GM23338 (cell line): ENCODE measurements at regions not wholly inside any gene's neighbourhood (a gene's known extent, or its start where the extent isn't known, plus 50 kb on each side); places are given as distances from the start of the nearest gene placed in this dataset.

Experiments
- ATAC-seq: fragments of 200-7000 bp; cut with Tn5 transposase; 3 replicates; pipeline ENCODE4 v1.9.1; 2020
- DNase-seq: peaks from one replicate; pipeline ENCODE4 v3.0.0-alpha.2; 2015; ENCODE audit warnings: low spot score
- H2AFZ ChIP-seq: fragments of 200-600 bp; sonication (generic); 2 replicates; pipeline ENCODE4 v1.8.0; 2016; ENCODE audit warnings: antibody characterized with exemption, mild to moderate bottlenecking, moderate library complexity
- H3F3A ChIP-seq: fragments of 200-600 bp; sonication (generic); replicated peaks from 2 replicates; pipeline ENCODE4 v1.8.0; 2017; ENCODE audit warnings: antibody characterized with exemption, mixed run types, low read depth
- H3K27ac ChIP-seq: fragments of 200-600 bp; sonication (generic); 2 replicates; pipeline ENCODE4 v1.6.1; 2016; ENCODE audit warnings: low read depth
- H3K27me3 ChIP-seq: fragments of 200-600 bp; sonication (generic); 2 replicates; pipeline ENCODE4 v1.8.0; 2016; ENCODE audit warnings: mild to moderate bottlenecking, mixed run types, moderate library complexity; ENCODE audit not compliant: insufficient read depth
- H3K36me3 ChIP-seq: fragments of 200-600 bp; sonication (generic); 2 replicates; pipeline ENCODE4 v1.8.0; 2016; ENCODE audit warnings: mild to moderate bottlenecking; ENCODE audit not compliant: insufficient read depth
- H3K4me1 ChIP-seq: fragments of 200-600 bp; sonication (generic); 2 replicates; pipeline ENCODE4 v1.8.0; 2016; ENCODE audit warnings: mild to moderate bottlenecking, moderate library complexity; ENCODE audit not compliant: insufficient read depth
- H3K4me2 ChIP-seq: fragments of 200-600 bp; sonication (generic); 2 replicates; pipeline ENCODE4 v1.7.1; 2017; ENCODE audit warnings: mixed run types
- H3K4me3 ChIP-seq: fragments of 200-600 bp; sonication (generic); 2 replicates; pipeline ENCODE4 v1.6.1; 2016; ENCODE audit warnings: mixed run types
- H3K79me2 ChIP-seq: fragments of 200-600 bp; sonication (generic); replicated peaks from 2 replicates; pipeline ENCODE4 v1.8.0; 2017; ENCODE audit warnings: mild to moderate bottlenecking; ENCODE audit not compliant: insufficient read depth
- H3K9me2 ChIP-seq: fragments of 200-600 bp; sonication (generic); 2 replicates; pipeline ENCODE4 v1.8.0; 2017; ENCODE audit not compliant: insufficient read depth
- H4K20me1 ChIP-seq: fragments of 200-600 bp; sonication (generic); replicated peaks from 2 replicates; pipeline ENCODE4 v1.8.0; 2017; ENCODE audit warnings: mild to moderate bottlenecking; ENCODE audit not compliant: insufficient read depth
- H3K27ac Mint-ChIP-seq: 2 replicates; pipeline ENCODE4 v1.8.0; 2020; ENCODE audit warnings: inconsistent platforms, mild to moderate bottlenecking, moderate library complexity, mixed read lengths
- H3K27me3 Mint-ChIP-seq: 3 replicates; pipeline ENCODE4 v1.8.0; 2022; ENCODE audit warnings: low read depth, mild to moderate bottlenecking, moderate library complexity, mixed read lengths, inconsistent platforms; ENCODE audit not compliant: insufficient read depth, poor library complexity
- H3K36me3 Mint-ChIP-seq: 3 replicates; pipeline ENCODE4 v1.8.0; 2021; ENCODE audit warnings: low read depth, mild to moderate bottlenecking, inconsistent platforms, moderate library complexity, mixed read lengths
- H3K4me1 Mint-ChIP-seq: 3 replicates; pipeline ENCODE4 v1.8.0; 2020; ENCODE audit warnings: mild to moderate bottlenecking, inconsistent platforms, mixed read lengths
- H3K4me3 Mint-ChIP-seq: 3 replicates; pipeline ENCODE4 v1.8.0; 2021; ENCODE audit warnings: moderate library complexity, mild to moderate bottlenecking, inconsistent platforms, mixed read lengths
- H3K9me3 Mint-ChIP-seq: 3 replicates; pipeline ENCODE4 v1.8.0; 2020; ENCODE audit warnings: moderate library complexity, mild to moderate bottlenecking, inconsistent platforms, mixed read lengths
- CREB1 ChIP-seq: fragments of 250-450 bp; sonication (Bioruptor Pico); IDR thresholded peaks from 2 replicates; pipeline ENCODE4 v1.5.0; 2020; ENCODE audit warnings: low read depth, mild to moderate bottlenecking, moderate library complexity
- CTCF ChIP-seq, 2 experiments: fragments of 200-600 bp in 1 of 2; sonication (generic) in 1 of 2; conservative IDR thresholded peaks; 2 replicates each; pipeline versions ENCODE4 v1.5.1 to v1.6.1; 2016 to 2017; ENCODE audit warnings: antibody characterized with exemption in 2 of 2, low read depth in 2 of 2, mild to moderate bottlenecking in 2 of 2, moderate library complexity in 1 of 2
- ETS1 ChIP-seq: IDR thresholded peaks from 2 replicates; pipeline ENCODE4 v1.6.1; 2016; ENCODE audit warnings: antibody characterized with exemption
- EZH2 ChIP-seq: fragments of 200-600 bp; sonication (generic); IDR thresholded peaks from one replicate; pipeline ENCODE4 v1.8.0; 2017; ENCODE audit warnings: antibody characterized with exemption, mild to moderate bottlenecking, low read depth; ENCODE audit not compliant: unreplicated experiment
- EZH2phosphoT487 ChIP-seq: fragments of 200-600 bp; sonication (generic); IDR thresholded peaks from one replicate; pipeline ENCODE4 v1.8.1; 2018; ENCODE audit warnings: antibody characterized with exemption; ENCODE audit not compliant: unreplicated experiment
- JUNB ChIP-seq: IDR thresholded peaks from one replicate; pipeline ENCODE4 v1.6.1; 2016; ENCODE audit warnings: antibody characterized with exemption; ENCODE audit not compliant: unreplicated experiment
- NANOG ChIP-seq: IDR thresholded peaks from 2 replicates; pipeline ENCODE4 v1.6.1; 2016; ENCODE audit warnings: antibody characterized with exemption, borderline replicate concordance
- POLR2AphosphoS5 ChIP-seq: IDR thresholded peaks from 2 replicates; pipeline ENCODE4 v1.6.1; 2016; ENCODE audit warnings: antibody characterized with exemption, low read depth
- REST ChIP-seq: IDR thresholded peaks from one replicate; pipeline ENCODE4 v1.6.1; 2018; ENCODE audit warnings: antibody characterized with exemption; ENCODE audit not compliant: unreplicated experiment
- STAT1 ChIP-seq: IDR thresholded peaks from one replicate; pipeline ENCODE4 v1.6.1; 2016; ENCODE audit warnings: antibody characterized with exemption; ENCODE audit not compliant: unreplicated experiment
- ZNF114 ChIP-seq: fragments of 250-450 bp; sonication (Bioruptor Pico); IDR thresholded peaks from 2 replicates; pipeline ENCODE4 v1.5.0; 2020; ENCODE audit warnings: mild to moderate bottlenecking, moderate library complexity
- ZNF331 ChIP-seq: fragments of 250-450 bp; sonication (Bioruptor Pico); IDR thresholded peaks from 2 replicates; pipeline ENCODE4 v1.5.0; 2020; ENCODE audit warnings: low read depth, mild to moderate bottlenecking, moderate library complexity
- ZNF462 ChIP-seq: fragments of 250-450 bp; sonication (Bioruptor Pico); IDR thresholded peaks from 2 replicates; pipeline ENCODE4 v1.5.0; 2020; ENCODE audit warnings: mild to moderate bottlenecking, moderate library complexity

GRCh38 chr15:57867970-57868798, 161.7 kb downstream of the POLR2M start:
- Mint-ChIP-seq H3K4me3 (no peak overlapping the region), H3K27ac (no peak overlapping the region), H3K9me3 (no peaks in the 10 kb centered on the region; the same call in 2 of the 3 replicates), H3K27me3 (peaks cover 5% of the 10 kb centered on the region), H3K4me1 (no peaks in the 10 kb centered on the region; the same call in 2 of the 3 replicates), H3K36me3 (no peaks in the 10 kb centered on the region)
- 0 out of 2 replicates have a peak, but pooled peaks cover 4% of the 10 kb centered on the region for H3K9me2 ChIP-seq
- TF ChIP-seq CTCF (conservative IDR thresholded peaks at IDR 0.05; ENCODE audit: low read depth in 2 of 2) (no peak), ZNF114 (no peak), EZH2 (no peak), STAT1 (no peak), NANOG (no peak), ETS1 (no peak), REST (no peak), EZH2phosphoT487 (no peak), JUNB (no peak), POLR2AphosphoS5 (no peak), CREB1 (no peak), ZNF331 (no peak), ZNF462 (CRISPR knock-in tag) (no peak)
- no peaks in the 10 kb centered on the region for H3K27me3 ChIP-seq
- ATAC-seq, result no peak
- H4K20me1 ChIP-seq, result no peaks in the 10 kb centered on the region
- no peaks in the 10 kb centered on the region for H3K36me3 ChIP-seq
- H3K4me3 ChIP-seq, result no peak overlapping the region
- no peaks in the 10 kb centered on the region for H3K79me2 ChIP-seq
- H3F3A ChIP-seq, result no peaks in the 10 kb centered on the region
- H2AFZ ChIP-seq, result no peak overlapping the region
- H3K4me2 ChIP-seq, result no peak overlapping the region
- no peak for DNase-seq
- no peaks in the 10 kb centered on the region for H3K4me1 ChIP-seq
- no peak overlapping the region for H3K27ac ChIP-seq
